ENCODE measurements at regions not wholly inside any gene's neighbourhood (a gene's known extent, or its start where the extent isn't known, plus 50 kb on each side); places are given as distances from the start of the nearest gene placed in this dataset.

- no peak for DNase-seq
Measured at GRCh38 chr1:106843518-106843917, 213.0 kb upstream of the PRMT6 start.

- no peak for DNase-seq
Measured at GRCh38 chr1:106846656-106847055, 209.8 kb upstream of the PRMT6 start.

- no peak for DNase-seq
Measured at GRCh38 chr1:106861110-106861509, 195.4 kb upstream of the PRMT6 start.

- no peak for DNase-seq
Measured at GRCh38 chr1:106868828-106869227, 187.6 kb upstream of the PRMT6 start.

- DNase-seq, result no peak
Measured at GRCh38 chr1:106875622-106876021, 180.9 kb upstream of the PRMT6 start.

GRCh38 chr1:106876384-106876783 is 180.1 kb upstream of the PRMT6 start:
- peak; percentile 8 for DNase-seq

GRCh38 chr1:106879538-106879937 is 176.9 kb upstream of the PRMT6 start:
- DNase-seq, result no peak

GRCh38 chr1:106880226-106880625 is 176.2 kb upstream of the PRMT6 start:
- no peak for DNase-seq

GRCh38 chr1:106883208-106883607 is 173.3 kb upstream of the PRMT6 start:
- no peak for DNase-seq

- peak; percentile 26 for DNase-seq
Measured at GRCh38 chr1:106889059-106889458, 167.4 kb upstream of the PRMT6 start.

- peak; percentile 48 for DNase-seq
Measured at GRCh38 chr1:106889583-106889982, 166.9 kb upstream of the PRMT6 start.

GRCh38 chr1:106897976-106898375 is 158.5 kb upstream of the PRMT6 start:
- no peak for DNase-seq

GRCh38 chr1:106899644-106900043 is 156.8 kb upstream of the PRMT6 start:
- DNase-seq, result no peak

GRCh38 chr1:106907795-106908194 is 148.7 kb upstream of the PRMT6 start:
- peak; percentile 6 for DNase-seq

- no peak for DNase-seq
Measured at GRCh38 chr1:106908689-106909088, 147.8 kb upstream of the PRMT6 start.

GRCh38 chr1:106910798-106911197 is 145.7 kb upstream of the PRMT6 start:
- DNase-seq, result no peak

- no peak for DNase-seq
Measured at GRCh38 chr1:106912131-106912530, 144.3 kb upstream of the PRMT6 start.

- DNase-seq, result no peak
Measured at GRCh38 chr1:106921186-106921585, 135.3 kb upstream of the PRMT6 start.

- peak; percentile 20 for DNase-seq
Measured at GRCh38 chr1:106924360-106924759, 132.1 kb upstream of the PRMT6 start.

- peak; percentile 2 for DNase-seq
Measured at GRCh38 chr1:106925750-106926149, 130.7 kb upstream of the PRMT6 start.

GRCh38 chr1:106926803-106927582 is 129.5 kb upstream of the PRMT6 start:
- no peak for DNase-seq

- DNase-seq, result no peak
Measured at GRCh38 chr1:106937104-106937503, 119.4 kb upstream of the PRMT6 start.

GRCh38 chr1:106944721-106945120 is 111.8 kb upstream of the PRMT6 start:
- no peak for DNase-seq

- no peak for DNase-seq
Measured at GRCh38 chr1:106952776-106953175, 103.7 kb upstream of the PRMT6 start.

- DNase-seq, result no peak
Measured at GRCh38 chr1:106954661-106955229, 101.7 kb upstream of the PRMT6 start.
